GM10248 (cell line): ENCODE measurements at regions not wholly inside any gene's neighbourhood (a gene's known extent, or its start where the extent isn't known, plus 50 kb on each side); places are given as distances from the start of the nearest gene placed in this dataset.

Source experiments
- CTCF ChIA-PET: fragments of 300-600 bp; sonication (Branson Sonifier 250); formaldehyde crosslinking; extraction: SDS; loops from one replicate; lab custom pipeline; 2021; ENCODE audit warnings: antibody characterized with exemption; lab: Yijun Ruan, JAX
- POLR2A ChIA-PET: fragments of 350-650 bp; sonication (Branson Sonifier 250); formaldehyde crosslinking; extraction: SDS; loops from one replicate; lab custom pipeline; 2020; ENCODE audit warnings: antibody characterized with exemption; lab: Yijun Ruan, JAX
- DNase-seq: peaks from one replicate; pipeline ENCODE4 v3.0.0; 2012; ENCODE audit errors: extremely low spot score
- TF ChIP-seq, protein P1 (sequence below): IDR thresholded peaks from 2 replicates; pipeline ENCODE4 v1.5.1; 2012; ENCODE audit warnings: mild to moderate bottlenecking, low read depth; ENCODE audit errors: extremely low read depth, missing control alignments, control extremely low read depth

DNA sequence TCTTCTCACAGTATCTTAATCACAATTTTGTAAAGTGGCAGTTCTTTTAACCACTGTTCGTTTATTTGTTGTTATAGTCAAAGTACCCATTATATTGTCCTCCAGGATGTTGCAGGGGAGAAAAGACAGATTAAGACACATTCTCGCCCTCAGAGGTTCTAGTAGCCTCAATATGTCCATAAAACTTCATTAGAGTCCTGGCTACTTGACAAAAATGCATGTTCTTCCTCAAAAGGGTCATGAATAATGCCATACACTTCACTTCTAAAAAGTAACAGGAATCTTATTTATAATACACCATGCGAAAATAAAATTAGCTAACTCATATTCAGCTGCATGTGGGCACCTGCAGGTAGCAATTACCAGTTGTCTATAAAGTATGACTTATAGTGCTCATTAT lies 109.3 kb upstream of the ANK3 start:
- POLR2A ChIA-PET: no interaction called here
- CTCF ChIA-PET: interaction anchor here (1.0 kb wide), 1 partner anchor 12 kb away, joined by 3 read pairs; no protein-coding TSS in a partner anchor
- TF ChIP-seq, protein P1, sequence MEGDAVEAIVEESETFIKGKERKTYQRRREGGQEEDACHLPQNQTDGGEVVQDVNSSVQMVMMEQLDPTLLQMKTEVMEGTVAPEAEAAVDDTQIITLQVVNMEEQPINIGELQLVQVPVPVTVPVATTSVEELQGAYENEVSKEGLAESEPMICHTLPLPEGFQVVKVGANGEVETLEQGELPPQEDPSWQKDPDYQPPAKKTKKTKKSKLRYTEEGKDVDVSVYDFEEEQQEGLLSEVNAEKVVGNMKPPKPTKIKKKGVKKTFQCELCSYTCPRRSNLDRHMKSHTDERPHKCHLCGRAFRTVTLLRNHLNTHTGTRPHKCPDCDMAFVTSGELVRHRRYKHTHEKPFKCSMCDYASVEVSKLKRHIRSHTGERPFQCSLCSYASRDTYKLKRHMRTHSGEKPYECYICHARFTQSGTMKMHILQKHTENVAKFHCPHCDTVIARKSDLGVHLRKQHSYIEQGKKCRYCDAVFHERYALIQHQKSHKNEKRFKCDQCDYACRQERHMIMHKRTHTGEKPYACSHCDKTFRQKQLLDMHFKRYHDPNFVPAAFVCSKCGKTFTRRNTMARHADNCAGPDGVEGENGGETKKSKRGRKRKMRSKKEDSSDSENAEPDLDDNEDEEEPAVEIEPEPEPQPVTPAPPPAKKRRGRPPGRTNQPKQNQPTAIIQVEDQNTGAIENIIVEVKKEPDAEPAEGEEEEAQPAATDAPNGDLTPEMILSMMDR: no peak
- DNase-seq: no peak

DNA sequence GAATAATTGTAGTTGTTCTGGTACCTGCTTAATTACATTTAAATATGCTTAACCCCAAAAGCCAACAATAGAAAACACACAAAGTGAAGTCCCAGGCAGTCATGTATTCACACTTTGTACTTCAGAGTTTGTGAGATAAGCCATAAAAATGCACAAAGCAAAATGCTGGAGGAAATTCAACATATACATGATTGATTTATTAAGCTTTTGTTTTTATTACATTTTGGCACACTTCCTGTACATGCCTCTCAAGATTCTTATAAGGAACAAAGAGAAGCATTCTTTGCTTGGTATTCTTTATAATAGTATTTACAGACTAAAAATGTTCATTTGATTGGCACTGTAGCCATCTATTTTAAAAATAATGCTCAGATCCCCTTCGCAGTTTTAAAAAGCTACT lies 107.7 kb upstream of the ANK3 start:
- CTCF ChIA-PET: no interaction called here
- POLR2A ChIA-PET: interaction anchor here (0.6 kb wide), 1 partner anchor 446 kb away, joined by 5 read pairs; no protein-coding TSS in a partner anchor
- TF ChIP-seq, protein P1: no peak
- DNase-seq: no peak

DNA sequence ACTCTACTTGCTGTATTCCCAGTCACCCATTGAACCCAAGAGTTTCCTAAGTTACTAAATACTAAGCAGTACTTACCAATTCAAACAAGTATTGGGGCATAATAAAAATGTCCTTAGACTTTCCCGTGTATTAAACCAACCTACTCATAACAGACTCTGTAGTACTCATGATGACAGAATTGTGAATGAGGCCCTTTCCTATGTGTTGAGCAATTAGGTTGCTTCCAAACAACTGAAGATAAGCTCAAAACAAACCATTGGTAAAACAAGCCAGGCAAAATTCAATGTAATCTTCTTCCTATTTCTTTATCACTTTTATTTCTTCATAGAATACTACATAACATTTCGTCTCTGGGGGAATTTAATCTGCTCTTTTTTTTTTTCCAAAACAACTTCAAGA lies 106.5 kb upstream of the ANK3 start:
- CTCF ChIA-PET: no interaction called here
- no peak for DNase-seq

DNA sequence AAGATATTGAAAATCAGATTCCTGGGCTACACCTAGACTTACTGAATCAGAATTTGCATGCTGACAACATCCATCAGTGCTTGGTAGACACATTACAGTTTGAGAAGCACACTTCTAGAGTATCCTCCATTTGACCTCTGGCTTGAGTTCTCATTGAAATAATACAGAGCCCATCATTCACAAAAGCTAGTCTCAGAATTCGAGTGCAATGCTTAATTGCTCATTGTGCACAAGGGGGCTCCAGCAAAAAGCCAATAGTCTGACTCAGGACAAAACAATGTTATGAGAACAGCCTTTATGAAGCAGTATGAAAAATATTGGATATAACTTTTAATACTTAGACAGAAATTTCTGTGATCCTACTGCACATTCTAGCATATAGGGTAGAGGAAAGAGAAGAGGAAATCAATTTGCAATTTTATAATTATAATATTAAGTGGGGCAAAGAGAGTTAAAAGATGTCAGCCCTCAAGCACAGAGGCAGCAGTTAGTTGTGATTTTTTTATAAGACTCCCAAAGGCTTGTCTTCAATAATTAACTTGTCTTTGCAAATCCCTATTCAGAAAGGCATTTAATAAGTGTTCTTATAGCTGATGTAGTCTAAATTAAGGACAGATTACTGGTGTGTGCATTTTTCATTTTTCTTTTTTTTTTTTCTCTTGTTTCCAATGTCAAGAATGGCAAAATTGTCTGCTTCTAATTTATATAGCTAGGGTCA lies 105.8 kb upstream of the ANK3 start:
- TF ChIP-seq, protein P1: no peak
- CTCF ChIA-PET: no interaction called here
- POLR2A ChIA-PET: no interaction called here
- no peak for DNase-seq

More for the DNA sequence above, 106.5 kb upstream of the ANK3 start:
- TF ChIP-seq, protein P1: no peak
- POLR2A ChIA-PET: no interaction called here

DNA sequence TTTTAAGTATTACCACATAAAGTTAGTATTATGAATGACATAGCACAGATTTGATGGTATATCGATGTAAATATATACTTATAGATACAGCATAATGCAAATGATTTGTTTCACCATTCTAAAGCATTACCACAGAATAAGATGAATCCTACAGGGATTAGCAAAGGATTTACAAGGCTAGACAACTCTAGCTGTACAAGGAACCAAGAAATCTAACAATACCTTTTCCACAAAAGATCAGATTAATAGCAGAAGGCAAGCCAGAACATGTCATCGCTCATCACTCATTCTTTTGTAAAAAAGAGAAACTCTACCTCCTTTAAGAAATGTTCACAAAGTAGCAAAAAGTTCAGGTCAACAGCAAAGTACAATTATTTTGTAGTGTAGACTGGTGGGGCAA lies 105.1 kb upstream of the ANK3 start:
- DNase-seq: no peak
- ChIA-PET POLR2A (no interaction called here), CTCF (no interaction called here)
- TF ChIP-seq, protein P1: no peak

DNA sequence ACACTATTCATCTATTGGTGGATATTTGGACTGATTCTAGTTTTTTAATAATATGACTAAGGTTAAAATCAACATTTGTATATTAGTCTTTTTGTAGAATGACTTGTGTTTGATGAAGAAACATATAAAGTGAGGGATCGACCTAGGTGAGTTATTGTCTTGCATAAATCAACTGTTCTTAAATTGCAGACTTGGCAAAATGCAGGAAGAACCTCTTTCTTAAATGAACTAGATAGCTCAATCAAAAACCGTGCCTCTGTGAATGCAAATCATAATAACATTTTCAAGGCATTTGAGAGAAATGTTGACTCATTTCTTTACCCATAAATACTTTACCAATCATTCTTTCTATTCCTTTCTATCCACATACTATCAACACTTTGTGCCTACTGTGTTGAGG lies 101.5 kb upstream of the ANK3 start:
- CTCF ChIA-PET: interaction anchor here (1.5 kb wide), 1 partner anchor 11 kb away, joined by 4 read pairs; no protein-coding TSS in a partner anchor
- TF ChIP-seq, protein P1: no peak
- no peak for DNase-seq
- POLR2A ChIA-PET: no interaction called here
